Effector memory CD4-positive, alpha-beta T cell (primary cell): ENCODE measurements at regions not wholly inside any gene's neighbourhood (a gene's known extent, or its start where the extent isn't known, plus 50 kb on each side); places are given as distances from the start of the nearest gene placed in this dataset.

Source experiments
- DNase-seq, 3 donors: peaks; one replicate each; pipeline ENCODE4 v3.0.0-alpha.2; 2020
- H3K27ac ChIP-seq: 2 replicates; pipeline ENCODE4 v1.7.0; 2013; ENCODE audit warnings: mild to moderate bottlenecking, low read length, moderate library complexity; ENCODE audit not compliant: insufficient read depth, poor library complexity, severe bottlenecking
- H3K27me3 ChIP-seq: replicated peaks from 2 replicates; pipeline ENCODE4 v1.7.0; 2013; ENCODE audit warnings: mild to moderate bottlenecking, low read length; ENCODE audit not compliant: insufficient read depth, control insufficient read depth, poor library complexity, severe bottlenecking
- H3K36me3 ChIP-seq: 2 replicates; pipeline ENCODE4 v1.7.0; 2013; ENCODE audit warnings: mild to moderate bottlenecking, low read length, moderate library complexity; ENCODE audit not compliant: control insufficient read depth, insufficient read depth
- H3K4me1 ChIP-seq: 2 replicates; pipeline ENCODE4 v1.7.0; 2013; ENCODE audit warnings: low read length, mild to moderate bottlenecking; ENCODE audit not compliant: control insufficient read depth, insufficient read depth, poor library complexity, severe bottlenecking
- H3K4me3 ChIP-seq: 2 replicates; pipeline ENCODE4 v1.7.0; 2013; ENCODE audit warnings: low read length, low read depth, mild to moderate bottlenecking; ENCODE audit not compliant: insufficient read depth, poor library complexity, severe bottlenecking
- H3K9me3 ChIP-seq: 2 replicates; pipeline ENCODE4 v1.7.0; 2013; ENCODE audit warnings: mild to moderate bottlenecking, low read length, moderate library complexity; ENCODE audit not compliant: control insufficient read depth

DNA sequence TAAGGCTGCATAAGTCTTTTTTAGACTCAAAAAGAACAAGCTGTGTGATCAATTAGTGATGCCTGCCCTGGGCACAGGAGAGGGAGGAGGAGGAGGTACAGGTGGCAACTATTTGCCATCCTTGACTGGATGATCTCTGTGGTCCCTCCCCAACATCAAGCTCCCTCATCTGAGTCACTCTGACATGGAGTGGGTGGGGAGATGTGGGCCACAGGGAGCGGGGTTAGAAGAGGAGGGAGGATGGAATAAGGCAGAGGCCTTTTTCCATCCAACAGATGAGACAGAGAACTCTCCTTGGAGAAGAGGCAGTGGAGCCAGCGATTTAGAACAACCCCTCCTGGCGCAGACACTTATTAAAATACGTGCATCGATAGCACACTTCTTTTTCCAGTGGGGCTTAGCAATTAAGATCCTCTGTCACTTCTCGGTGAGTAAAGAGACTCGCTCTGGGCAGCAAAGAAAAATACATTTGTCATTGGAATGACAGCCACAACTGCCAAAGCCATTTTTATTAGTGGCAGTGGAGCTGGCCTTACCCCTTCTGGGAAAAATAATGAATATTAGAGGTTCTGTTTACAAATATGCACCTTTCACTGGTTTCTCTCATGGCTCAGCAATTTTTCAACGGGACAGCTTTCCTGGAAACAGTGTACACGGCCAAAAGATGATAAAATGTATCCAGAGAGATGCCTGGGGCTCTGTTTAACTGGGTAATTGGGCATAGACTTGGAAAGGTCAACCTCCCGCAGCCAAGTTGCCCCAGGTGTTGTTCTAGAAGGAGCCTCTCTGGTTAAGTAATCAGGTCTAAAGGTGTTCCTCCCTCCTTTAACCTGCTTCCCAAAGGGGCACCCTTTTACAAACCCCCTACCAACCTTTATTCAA is 238.4 kb upstream of the CXCR4 start:
- Histone ChIP-seq H3K4me3 (no peak overlapping the region), H3K9me3 (no peaks in the 10 kb centered on the region), H3K4me1 (peaks cover 3% of the 10 kb centered on the region), H3K27ac (no peak overlapping the region), H3K36me3 (no peaks in the 10 kb centered on the region), H3K27me3 (no peaks in the 10 kb centered on the region)
- no peak for DNase-seq

DNA sequence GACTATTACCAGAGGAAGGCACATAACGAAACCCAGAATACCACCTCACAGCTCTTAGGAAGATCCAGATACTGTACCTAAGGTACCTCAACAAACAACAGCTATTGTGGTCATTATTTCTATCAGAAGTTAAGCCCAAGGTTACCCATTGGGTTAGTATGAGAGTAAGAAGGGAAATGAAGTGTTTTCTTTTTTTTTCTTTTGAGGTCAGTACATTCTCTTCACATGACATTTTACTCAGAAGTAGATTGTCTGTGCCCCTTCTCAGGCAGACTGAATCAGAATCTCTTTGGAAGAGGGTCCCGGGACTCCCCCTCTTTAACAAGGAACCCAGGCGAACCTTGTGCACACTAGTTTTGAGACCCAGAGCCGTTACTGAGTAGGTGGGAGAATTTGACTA is 233.7 kb upstream of the CXCR4 start:
- H3K4me1 ChIP-seq = no peaks in the 10 kb centered on the region
- DNase-seq = no peak
- no peaks in the 10 kb centered on the region for H3K27me3 ChIP-seq
- H3K9me3 ChIP-seq = no peaks in the 10 kb centered on the region
- no peak overlapping the region for H3K27ac ChIP-seq
- H3K36me3 ChIP-seq = no peaks in the 10 kb centered on the region
- H3K4me3 ChIP-seq = no peak overlapping the region

DNA sequence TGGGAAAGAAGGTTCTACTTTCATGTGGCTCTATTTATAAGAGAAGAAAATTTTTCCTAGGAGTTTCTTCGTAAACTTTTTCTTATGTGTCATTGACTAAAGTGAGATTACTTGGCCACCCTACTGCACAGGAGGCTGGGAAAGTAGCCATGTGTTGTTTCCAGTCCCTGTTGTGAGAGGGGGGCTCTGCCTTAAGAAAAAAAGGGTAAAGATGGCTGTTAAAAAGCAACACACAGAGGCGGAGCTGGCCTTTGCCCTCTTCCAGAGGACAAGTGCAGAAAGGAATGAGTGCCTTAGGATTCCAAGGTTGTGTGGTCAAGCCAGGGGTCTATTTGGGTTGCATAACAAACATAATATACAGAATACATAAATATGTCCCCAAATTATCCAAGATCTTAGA is 230.0 kb upstream of the CXCR4 start:
- no peaks in the 10 kb centered on the region for H3K4me1 ChIP-seq
- H3K27me3 ChIP-seq = no peaks in the 10 kb centered on the region
- no peak overlapping the region for H3K4me3 ChIP-seq
- no peaks in the 10 kb centered on the region for H3K36me3 ChIP-seq
- H3K9me3 ChIP-seq = no peaks in the 10 kb centered on the region
- no peak overlapping the region for H3K27ac ChIP-seq
- no peak for DNase-seq

DNA sequence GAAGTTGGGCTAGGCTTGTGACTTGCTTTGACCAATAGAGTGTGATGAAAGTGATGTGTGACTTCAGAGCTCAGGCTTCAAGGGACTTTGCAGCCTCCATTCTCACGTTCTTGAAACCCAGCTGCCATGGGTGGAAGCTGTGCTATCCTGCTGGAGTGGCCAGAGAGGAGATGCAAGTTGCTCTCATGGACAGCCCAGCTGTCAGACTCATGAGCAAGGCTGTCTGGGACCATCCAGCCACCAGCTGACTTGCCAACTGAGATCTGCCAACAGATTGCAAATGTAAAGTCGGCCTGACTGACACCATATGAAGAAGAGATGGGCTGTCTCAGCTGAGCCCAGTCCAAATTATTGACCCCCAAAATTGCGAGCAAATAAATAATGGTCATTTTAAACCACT is 226.4 kb upstream of the CXCR4 start:
- Histone ChIP-seq H3K9me3 (no peaks in the 10 kb centered on the region), H3K36me3 (no peaks in the 10 kb centered on the region), H3K27ac (no peak overlapping the region), H3K4me1 (no peaks in the 10 kb centered on the region), H3K27me3 (no peaks in the 10 kb centered on the region), H3K4me3 (no peak overlapping the region)
- no peak for DNase-seq

DNA sequence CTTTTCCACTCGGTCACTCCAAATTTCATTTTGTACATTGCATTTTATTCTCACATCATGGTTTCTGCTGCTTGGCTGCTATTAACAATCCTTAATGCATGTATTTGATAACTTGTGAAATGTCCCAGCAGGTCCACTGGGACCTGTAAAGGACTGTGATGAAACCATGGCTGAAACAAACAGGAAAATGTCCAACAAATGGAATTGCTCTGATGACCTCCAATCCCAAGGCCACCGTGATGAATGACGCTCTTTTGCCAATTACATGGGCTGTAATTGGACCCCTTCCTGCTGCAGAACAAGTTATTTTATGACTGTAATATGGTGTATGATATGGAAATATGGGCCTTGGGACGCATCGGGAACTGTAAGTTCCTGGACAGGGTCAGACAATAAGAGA is 224.2 kb upstream of the CXCR4 start:
- Histone ChIP-seq H3K27me3 (no peaks in the 10 kb centered on the region), H3K27ac (no peak overlapping the region), H3K9me3 (no peaks in the 10 kb centered on the region), H3K36me3 (no peaks in the 10 kb centered on the region), H3K4me1 (no peaks in the 10 kb centered on the region), H3K4me3 (no peak overlapping the region)
- DNase-seq = no peak

DNA sequence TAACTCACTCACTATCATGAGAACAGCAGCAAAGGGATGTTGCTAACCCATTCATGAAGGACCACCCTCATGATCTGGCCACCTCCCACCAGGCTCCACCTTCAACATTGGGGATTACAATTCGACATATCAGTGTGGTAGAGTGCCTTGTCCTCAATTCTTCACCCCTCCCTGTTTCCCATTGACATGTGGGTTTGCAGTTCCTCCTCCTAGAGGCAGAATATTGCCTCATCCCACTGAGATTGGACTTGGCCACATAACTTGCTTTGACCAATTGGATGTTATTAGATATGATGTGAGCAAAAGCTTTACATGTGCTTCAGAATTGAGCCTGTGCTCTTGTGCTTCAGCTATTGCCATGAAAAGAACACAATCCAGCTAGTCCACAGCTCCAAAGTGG is 217.0 kb upstream of the CXCR4 start:
- Histone ChIP-seq H3K4me3 (no peak overlapping the region), H3K27me3 (no peaks in the 10 kb centered on the region), H3K27ac (no peak overlapping the region), H3K4me1 (no peaks in the 10 kb centered on the region), H3K9me3 (no peaks in the 10 kb centered on the region), H3K36me3 (no peaks in the 10 kb centered on the region)
- DNase-seq = no peak

DNA sequence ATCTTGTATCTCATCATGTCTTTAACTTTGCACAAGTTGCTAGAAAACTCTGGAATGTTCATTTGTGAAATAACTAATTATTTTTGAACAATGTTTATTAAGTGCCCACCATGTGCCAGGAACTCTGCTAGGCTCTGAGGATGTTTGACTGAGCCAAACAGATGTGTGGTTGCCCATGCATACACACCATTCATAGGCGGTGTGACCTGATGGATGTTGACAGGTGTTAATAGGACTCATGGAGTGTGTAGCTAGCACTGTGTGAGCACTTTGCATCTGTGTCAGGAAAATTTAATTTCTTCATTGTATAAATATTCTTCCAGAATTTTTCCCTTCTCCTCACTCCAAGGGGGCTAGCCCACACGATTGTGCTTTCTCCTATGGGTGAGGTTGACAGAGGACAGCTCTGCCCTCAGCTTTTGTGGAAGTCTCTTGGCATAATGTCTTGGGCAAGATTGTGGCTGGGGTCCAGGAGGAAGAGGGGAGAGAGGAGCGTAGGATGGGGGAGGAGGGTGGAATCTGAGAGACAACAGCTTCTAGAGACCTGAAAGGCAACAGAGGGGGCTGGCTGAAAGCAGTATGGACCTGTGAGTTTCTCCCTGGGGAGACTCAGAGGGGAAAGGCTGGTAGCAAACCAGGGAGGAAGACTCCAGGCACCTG is 214.6 kb upstream of the CXCR4 start:
- Histone ChIP-seq H3K27ac (no peak overlapping the region), H3K27me3 (no peaks in the 10 kb centered on the region), H3K4me1 (peaks cover 8% of the 10 kb centered on the region), H3K4me3 (no peak overlapping the region), H3K9me3 (no peaks in the 10 kb centered on the region), H3K36me3 (no peaks in the 10 kb centered on the region)
- no peak for DNase-seq

DNA sequence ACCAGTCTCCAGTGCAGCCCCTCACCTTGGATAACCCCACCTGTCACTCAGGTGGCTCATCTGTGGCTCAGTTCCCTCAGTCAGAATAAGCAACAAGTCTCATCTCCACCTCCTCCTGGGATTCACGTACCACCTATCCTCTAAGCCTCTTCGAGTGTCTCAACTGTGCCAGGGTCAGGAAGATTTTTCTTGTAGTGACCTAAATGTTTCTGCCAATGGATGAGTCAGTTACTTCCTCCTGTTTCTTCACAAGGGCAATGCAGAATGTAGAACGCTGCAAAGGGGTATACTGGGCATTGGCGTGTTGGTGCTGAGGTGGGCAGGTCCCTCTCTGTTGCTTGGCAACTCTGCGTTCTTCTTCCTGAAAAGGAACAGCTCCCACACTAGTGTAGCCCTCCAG is 213.3 kb upstream of the CXCR4 start:
- Histone ChIP-seq H3K27ac (no peak overlapping the region), H3K4me1 (peaks cover 18% of the 10 kb centered on the region), H3K4me3 (no peak overlapping the region), H3K9me3 (no peaks in the 10 kb centered on the region), H3K36me3 (no peaks in the 10 kb centered on the region), H3K27me3 (no peaks in the 10 kb centered on the region)
- DNase-seq = no peak

DNA sequence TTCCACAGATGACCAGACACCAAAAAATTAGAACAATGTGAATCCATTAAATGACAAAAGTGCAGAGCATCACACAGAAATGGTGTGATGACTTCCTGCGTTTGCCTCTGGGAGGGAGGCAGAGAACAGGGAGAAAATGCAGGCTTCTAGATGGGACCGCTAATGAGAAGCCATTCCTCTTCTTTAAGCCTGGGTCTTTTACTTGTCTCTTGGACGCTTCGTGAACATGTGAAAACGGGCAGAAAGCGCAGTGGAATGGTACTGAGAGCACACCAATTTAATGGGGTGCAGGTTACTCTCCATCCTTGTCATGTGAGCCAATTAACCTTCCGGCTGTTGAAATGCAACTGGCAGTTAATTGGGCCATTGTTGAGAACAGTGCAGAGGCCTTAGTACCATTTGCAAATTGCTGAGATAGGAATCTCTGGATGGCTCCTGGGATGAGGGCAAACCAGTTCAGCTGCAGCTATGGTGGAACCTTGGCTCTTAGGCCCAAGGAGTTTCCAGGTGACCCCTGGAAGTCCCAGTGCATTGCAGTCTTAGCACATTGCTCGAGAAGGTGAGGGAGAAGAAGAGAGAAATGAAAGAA is 210.4 kb upstream of the CXCR4 start:
- no peaks in the 10 kb centered on the region for H3K9me3 ChIP-seq
- no peaks in the 10 kb centered on the region for H3K36me3 ChIP-seq
- peak overlapping the region; percentile 90 for H3K27ac ChIP-seq
- peaks cover 29% of the 10 kb centered on the region for H3K4me1 ChIP-seq
- H3K4me3 ChIP-seq = no peak overlapping the region
- H3K27me3 ChIP-seq = no peaks in the 10 kb centered on the region
- no peak for DNase-seq
